D341Med (cell line): ENCODE measurements at regions not wholly inside any gene's neighbourhood (a gene's known extent, or its start where the extent isn't known, plus 50 kb on each side); places are given as distances from the start of the nearest gene placed in this dataset.
A peak's percentile ranks its signal among the peaks of the same experiment; 100 is the strongest.
"Not testable (repeated sequence)": the region's sequence is repeated elsewhere in the genome, so short reads cannot be mapped to it uniquely, and the experiment has no call there.

Source experiments
- DNase-seq: peaks from one replicate; pipeline ENCODE4 v3.0.0; 2012; ENCODE audit warnings: low spot score

DNA sequence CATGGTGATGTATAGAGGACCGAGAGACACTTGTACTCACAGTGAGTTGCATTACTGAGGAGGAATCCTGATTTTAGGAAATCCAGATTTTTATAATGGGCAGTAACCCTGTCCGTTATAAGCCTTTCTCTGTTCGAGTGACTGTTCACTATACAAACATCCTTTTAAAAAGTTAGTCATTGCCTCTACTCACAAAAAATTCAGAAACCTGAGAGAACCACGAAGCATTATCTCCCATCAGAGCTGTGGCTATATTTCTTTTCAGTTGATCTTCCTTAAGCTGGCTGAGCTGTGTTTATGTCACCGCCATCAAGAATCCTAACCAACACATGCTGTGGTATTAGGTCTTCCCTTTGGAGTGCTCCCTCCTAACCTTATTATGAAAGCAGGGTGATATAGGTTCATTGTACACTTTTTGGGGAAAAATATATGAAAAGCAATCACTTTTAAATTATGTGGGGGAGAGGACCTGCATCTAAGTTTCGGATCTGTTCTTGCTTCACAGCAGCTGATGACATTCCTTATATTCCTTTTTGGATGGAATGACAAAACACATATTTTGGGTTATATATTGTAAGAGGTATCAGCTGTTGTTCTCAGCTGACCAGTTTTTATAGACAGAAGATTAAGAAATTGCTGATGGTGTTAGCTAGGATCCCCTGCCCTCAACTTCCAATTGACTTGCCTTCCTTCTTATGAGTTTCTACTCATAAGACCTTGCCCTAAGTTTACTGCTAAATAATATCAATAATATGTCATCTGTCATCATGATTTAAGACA, 465.9 kb upstream of the RASGRP1 start:
- no peak for DNase-seq

GRCh38 chr15:39031596-39031995, 467.0 kb upstream of the RASGRP1 start:
- DNase-seq, result no peak

GRCh38 chr15:39034816-39035215, 470.2 kb upstream of the RASGRP1 start:
- no peak for DNase-seq

DNA sequence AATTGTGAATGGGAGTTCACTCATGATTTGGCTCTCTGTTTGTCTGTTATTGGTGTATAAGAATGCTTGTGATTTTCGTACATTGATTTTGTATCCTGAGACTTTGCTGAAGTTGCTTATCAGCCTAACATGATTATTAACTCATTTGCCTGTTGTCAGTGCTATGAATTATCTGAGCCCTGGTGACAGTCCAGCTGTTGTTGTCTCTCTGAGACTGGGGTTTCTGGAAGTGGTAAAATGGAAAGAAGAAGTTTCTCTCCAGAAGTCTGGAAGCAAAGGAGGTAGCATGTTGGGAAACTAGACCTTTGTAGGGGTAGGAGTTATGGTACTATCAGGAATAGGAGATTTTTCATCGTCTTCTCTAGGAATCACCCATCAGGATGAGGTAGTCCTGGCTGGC, 473.0 kb upstream of the RASGRP1 start:
- DNase-seq, result not testable (repeated sequence)

DNA sequence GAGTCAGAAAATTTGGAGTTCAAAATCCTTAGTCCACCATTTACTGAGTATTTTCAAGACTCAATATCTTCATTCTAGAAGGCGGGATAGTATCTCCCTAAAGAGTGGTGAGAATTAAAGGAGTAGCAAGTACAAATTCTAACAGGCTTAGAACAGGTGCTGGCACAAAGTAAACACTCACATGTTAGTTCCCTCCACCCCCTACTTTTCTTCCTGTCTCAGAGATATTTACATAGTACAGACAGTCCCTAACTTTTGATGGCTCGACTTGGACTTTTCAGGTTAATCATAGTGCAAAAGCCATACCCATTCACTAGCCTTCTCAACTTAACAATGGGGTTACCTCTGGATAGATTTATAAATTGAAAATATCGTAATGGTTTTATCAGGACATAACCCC, 476.2 kb upstream of the RASGRP1 start:
- no peak for DNase-seq

- DNase-seq, result no peak
These were observed 477.4 kb upstream of the RASGRP1 start for GRCh38 chr15:39041979-39042495.

DNA sequence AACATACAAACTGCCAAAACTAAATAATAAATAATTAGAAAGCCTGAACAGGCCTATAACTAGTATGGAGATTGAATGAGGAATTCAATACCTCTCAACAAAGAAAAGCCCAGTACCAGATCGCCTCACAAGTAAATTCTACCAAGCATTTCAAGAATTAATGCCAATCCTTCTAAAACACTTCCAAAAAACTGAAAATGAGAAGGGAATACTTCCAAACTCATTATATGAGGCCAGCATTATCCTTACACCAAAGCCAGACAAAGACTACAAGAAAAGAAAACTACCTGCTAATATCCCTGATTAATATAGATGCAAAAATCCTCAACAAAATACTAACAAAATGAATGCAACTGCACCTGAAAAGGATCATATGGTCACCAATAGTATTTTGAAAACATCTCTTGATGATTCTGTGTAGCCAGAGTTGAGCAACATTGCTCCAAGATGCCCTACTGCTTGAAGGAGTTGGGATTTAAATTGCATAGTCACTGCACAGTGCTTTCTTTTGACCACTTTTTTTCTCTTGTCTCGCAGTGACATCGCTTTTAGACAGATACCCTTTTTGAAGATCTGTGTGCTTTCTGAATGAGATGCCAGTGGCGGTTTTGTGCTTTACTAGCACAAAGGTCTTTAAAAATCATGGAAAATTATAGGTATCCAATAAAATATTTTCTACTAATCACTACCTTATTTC, 487.2 kb upstream of the RASGRP1 start:
- no peak for DNase-seq

GRCh38 chr15:39052323-39052705, 487.7 kb upstream of the RASGRP1 start:
- no peak for DNase-seq

GRCh38 chr15:39053480-39053879, 488.9 kb upstream of the RASGRP1 start:
- no peak for DNase-seq

DNA sequence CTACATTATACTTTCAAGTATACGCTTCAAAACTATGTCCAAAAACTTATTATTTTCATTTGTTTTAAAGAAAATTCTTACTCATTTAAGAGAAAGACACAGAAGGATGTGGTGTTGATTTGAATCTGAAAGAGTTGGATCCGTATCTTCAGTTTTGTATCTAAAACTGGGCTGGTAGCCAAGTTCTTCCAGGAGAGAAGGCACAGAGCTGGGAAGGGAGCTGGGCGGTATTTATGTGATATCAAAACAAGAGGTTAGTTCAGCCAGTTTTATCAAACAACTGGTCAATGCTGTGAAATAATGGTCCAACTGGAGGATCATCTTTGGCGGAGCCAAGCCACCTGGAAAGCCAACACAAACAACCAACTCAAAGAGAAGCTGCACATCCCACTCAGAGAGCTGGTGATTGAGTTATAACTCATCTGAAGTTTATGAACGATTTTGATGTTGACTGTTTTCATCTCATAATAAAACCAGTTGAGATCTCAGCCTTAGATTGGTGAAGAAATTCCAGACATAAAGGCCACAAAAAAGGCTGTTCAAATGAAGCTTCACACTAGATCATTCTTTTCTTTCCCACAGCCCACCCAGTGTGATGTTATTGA, 489.6 kb upstream of the RASGRP1 start:
- DNase-seq, result no peak

DNA sequence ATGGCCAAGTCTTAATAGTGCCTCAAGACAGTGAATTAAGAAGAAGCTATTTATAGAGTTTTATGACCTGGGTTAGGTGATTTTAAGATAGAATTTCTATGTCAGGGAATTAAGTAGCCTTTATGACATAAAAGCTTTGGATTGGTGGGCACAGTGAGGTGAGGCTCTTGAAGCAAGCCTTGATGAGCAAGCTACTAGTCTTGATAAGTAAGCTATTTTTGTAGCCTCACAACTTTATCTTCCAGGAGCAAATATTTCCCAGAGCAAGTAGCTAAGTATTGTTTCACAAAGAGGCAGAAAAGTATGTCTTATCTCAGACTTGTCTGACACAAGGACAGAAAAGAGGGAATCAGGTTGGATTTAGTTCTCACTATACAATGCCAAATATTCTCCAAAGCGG, 491.7 kb upstream of the RASGRP1 start:
- no peak for DNase-seq

DNA sequence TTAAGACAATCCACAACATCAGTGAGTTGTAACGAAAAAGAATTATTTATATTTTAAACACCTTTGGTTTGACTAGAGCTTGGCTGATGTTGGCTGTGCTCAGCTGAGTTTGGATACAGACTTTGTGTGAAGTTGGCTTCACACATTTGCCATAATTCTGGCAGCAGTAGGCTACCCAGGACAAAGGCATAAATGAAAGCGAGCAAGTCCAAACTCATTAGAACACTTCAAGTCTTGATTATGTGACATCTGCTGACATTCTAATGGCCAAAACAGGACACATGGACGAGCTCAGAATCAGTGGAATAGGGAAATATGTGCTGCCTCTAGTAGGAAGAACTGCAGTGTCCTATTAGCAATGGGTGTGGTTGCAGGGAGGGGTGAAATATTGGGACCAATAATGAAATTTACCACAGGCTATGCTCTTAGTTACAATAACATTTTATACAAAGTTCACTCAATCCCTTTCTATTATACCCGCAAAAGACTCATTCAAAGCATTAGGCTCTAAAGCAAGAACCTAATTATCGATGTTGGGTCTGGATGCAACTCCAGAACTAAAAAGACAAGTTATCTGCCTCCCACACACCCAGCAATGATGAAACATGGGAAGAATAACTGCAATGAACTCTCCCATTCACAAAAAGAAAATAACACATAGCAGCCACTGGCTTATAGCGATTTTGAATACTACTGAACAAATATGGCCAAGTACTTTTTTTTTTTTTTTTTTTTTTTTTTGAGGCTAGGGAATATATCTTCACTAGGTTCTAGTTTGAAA, 493.9 kb upstream of the RASGRP1 start:
- DNase-seq, result no peak

DNA sequence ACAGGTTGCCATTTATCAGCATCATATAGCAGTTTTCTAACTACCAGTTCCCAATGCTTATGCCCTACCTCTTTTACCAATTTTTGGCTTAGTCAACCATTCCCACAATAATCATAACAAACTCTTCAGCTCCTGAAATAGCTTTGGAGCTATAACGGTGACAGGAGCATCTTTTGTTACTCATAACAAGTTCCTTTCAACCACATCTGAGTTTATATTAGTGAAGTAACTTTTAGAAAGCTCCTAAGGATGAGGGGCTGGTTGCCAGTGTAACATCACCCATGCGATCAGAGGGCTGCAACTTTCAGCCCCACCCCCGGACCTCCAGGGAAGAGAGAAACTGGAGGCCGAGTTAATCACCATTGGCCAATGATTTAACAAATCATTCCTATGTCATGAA, 495.3 kb upstream of the RASGRP1 start:
- no peak for DNase-seq

DNA sequence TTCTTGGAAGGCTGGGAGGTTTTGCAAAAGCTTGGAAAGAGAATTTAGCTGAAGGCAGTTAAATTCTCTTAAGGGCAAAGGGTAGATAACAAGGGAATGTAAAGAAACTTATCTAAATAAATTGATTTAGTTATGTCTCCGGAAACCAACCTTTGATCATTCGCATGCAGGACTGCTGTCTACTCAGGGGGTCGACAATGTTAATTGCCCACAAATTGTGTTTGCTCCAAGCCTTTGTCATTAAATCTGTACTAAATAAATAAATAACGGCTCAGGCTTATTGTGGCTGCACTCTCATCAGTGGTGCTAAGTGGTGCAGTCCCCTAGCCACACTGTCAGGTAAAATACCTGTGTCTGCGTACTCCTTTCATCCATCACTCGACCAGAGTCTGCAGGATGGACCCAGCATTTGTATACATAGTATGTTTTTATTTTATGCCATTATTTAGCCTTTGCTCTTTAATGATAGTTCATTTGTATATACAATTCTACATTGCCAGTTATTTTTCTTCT, 497.4 kb upstream of the RASGRP1 start:
- DNase-seq, result no peak

DNA sequence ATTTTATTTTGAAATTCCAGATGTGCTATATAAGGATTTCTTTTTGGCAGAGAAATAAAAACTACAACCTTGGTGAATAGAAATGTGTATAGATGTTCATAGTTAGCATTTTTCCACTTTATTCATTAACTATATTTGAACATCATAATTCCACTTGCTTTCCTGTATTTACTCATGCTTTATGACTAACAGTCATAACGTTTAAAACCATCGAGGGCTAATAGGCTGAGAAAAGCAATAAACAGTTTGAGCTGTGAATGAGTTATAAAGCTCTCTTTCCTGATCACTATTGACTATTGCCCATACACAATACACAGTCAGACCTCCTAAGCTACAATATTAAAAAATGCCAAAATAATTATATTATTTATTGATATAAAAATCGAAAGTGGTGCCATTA, 502.1 kb upstream of the RASGRP1 start:
- DNase-seq, result no peak

- DNase-seq, result no peak
These were observed 506.4 kb upstream of the THBS1 start for GRCh38 chr15:39074341-39074985.

DNA sequence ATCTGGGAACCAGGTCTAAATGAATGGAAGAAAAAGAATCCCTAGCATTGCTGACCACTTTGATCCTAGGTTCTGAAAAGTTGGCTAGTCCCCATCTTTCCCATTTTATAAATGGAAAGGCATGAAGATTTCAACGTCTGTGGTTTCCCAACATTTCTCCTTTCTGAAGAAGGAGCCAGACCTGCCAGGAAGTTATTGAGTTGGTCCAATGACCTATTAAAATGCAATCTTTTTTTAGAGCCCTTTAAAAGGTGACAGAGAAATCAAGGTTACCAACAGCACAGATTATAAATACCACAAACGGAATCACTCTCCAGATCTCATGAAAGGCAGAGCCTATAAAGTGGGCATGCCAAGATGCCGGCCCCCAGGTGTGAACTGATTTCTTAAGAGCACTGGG, 505.6 kb upstream of the THBS1 start:
- DNase-seq, result no peak

- DNase-seq, result no peak
These were observed 505.0 kb upstream of the THBS1 start for GRCh38 chr15:39075756-39076341.

DNA sequence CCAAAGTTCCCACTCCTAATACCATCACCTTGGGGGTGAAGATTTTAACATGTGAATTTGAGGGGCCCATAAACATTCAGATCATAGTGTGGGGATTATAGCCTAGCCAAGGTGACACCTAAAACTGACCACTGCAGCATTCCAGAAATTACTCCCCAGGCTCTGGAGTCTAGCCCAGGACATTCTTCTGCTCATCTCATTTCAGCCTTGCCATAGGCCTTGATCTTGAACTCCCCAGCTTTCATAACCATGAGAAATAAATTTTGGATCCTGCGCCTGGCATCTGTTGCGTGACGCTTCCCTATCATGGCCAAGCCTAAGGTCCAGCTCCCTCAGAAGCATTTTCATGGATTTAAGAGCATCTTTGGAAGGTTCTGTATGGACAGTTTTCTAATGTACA, 502.9 kb upstream of the THBS1 start:
- DNase-seq, result no peak

DNA sequence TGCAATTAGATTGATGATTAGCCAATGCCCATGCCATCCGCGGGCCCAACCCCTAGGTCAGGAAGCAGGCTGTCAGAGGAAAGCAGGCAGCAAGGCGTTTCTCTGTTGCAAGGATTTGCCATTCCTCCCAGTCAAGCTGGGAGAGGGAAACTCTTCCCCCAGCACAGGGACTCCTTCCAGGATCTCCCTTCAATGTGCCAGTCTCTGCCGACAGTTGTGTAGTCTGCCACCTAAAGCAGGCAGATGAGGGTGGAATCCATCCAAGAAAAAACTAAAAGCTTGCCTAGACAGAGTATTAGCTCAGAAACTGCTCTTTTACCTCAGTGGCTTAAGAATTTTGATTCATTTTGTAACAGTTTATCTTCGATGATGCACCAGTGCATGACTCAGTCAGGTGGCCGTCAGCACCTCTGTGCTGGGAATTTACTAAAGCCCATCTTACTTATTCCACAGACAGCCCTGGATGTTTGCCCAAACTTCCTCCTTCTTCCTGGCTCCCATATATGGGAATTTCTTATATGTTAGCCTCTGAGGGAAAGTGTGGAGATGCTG, 501.5 kb upstream of the THBS1 start:
- DNase-seq, result peak; percentile 33

DNA sequence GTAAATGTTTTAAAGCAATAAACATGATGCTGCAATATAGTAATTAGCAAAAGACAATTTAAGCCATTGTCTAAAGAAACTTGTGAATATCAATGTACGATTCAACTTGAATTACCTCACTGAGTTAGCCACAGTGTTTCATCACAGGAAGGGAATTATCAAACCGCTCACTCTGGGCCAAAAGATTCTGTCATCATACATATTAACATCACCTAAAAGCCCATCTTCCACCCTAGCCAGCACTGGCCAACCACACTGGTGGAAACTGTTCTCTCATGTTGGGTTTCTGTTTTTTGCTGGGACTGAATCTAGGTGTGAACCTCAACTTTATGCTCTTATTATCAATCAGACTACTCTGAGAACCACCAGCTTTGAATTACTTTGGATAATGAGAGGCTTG, 497.7 kb upstream of the THBS1 start:
- DNase-seq, result no peak
